ENCODE measurements at regions not wholly inside any gene's neighbourhood (a gene's known extent, or its start where the extent isn't known, plus 50 kb on each side); places are given as distances from the start of the nearest gene placed in this dataset.

GRCh38 chr2:204315236-204315662 is 230.0 kb upstream of the PARD3B start:
- no peak for TF ChIP-seq CTCF (IDR thresholded peaks at IDR 0.05; ENCODE audit: low read depth, low read length)
- no peak for DNase-seq (ENCODE audit: extremely low read depth, low read depth)

GRCh38 chr2:204317640-204318039 is 227.6 kb upstream of the PARD3B start:
- no peak for TF ChIP-seq CTCF (IDR thresholded peaks at IDR 0.05; ENCODE audit: low read depth, low read length)
- DNase-seq (ENCODE audit: extremely low read depth, low read depth) = no peak

- no peak for DNase-seq (ENCODE audit: extremely low read depth, low read depth)
- TF ChIP-seq CTCF (IDR thresholded peaks at IDR 0.05; ENCODE audit: low read depth, low read length) = no peak
Observed at GRCh38 chr2:204321027-204321800, 224.1 kb upstream of the PARD3B start.

GRCh38 chr2:204321910-204322751 is 223.1 kb upstream of the PARD3B start:
- no peak for DNase-seq (ENCODE audit: extremely low read depth, low read depth)
- TF ChIP-seq CTCF (IDR thresholded peaks at IDR 0.05; ENCODE audit: low read depth, low read length) = no peak

DNA sequence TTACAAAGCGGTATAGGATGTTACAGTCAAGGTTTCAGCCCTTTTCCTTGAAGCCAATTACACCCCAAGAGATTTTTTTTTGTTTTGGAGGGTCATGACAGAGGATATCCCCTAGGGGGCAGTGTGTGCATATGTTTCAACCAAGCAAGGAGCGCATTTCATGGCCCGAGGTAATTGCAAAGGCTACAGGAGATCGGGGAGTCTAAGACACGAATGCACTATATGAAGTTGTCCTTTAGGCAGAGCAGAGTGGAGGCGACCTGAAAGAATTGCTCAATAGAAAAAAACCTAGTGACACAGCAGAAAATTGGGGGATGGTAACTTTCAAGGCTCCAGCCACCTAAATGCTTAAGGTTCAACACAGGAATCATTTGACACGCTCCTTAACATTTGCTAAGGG is 219.8 kb upstream of the PARD3B start:
- DNase-seq (ENCODE audit: extremely low read depth, low read depth) = peak; percentile 75
- TF ChIP-seq CTCF (IDR thresholded peaks at IDR 0.05; ENCODE audit: low read depth, low read length) = peak; percentile 81

DNA sequence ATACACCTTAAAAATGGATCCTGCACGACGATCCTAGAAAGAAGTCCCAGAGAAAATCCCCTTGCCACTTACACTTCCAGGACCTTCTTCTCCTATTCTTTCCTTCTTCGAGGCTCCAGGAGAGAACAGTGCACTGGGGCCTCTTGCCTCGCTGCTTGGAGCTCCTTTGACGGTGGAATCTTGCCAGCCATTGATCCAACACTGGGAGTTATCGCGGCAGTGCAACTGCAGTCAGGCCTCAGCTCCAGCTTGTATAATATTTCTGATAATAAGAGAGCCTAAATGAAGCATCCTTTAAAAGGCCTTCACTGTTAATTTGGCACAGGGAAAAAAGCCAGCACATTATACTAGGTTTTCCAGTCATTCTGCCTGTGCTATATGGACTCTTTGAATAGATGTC is 216.9 kb upstream of the PARD3B start:
- no peak for DNase-seq (ENCODE audit: extremely low read depth, low read depth)
- no peak for TF ChIP-seq CTCF (IDR thresholded peaks at IDR 0.05; ENCODE audit: low read depth, low read length)

DNA sequence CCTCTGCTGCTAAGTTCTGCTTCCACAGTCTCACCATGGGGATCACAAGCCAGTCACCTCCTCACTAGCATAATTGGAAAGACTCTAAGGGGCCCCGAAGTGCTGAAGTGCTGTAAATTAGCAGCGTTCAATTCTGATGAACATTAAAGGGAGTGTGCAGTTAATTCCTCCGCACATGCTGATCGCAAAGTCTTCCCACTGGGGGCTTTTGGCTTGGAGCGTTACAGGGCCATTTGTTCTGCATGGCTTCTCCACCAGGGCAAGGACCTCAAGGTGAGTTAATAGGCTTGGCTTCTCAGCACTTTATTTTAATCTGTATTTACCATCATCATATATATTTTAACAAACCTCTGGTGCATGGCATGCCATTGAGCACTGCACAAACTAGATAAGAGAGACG is 216.3 kb upstream of the PARD3B start:
- DNase-seq (ENCODE audit: extremely low read depth, low read depth) = no peak
- TF ChIP-seq CTCF (IDR thresholded peaks at IDR 0.05; ENCODE audit: low read depth, low read length) = no peak

Data from AG09319 (cell line).